B cell (primary cell): ENCODE measurements at regions not wholly inside any gene's neighbourhood (a gene's known extent, or its start where the extent isn't known, plus 50 kb on each side); places are given as distances from the start of the nearest gene placed in this dataset.

ENCODE experiments used
- ATAC-seq: fragments of 200-7000 bp; cut with Tn5 transposase; one replicate; pipeline ENCODE4 v1.10.0; 2021; ENCODE audit warnings: low read depth, mild to moderate bottlenecking, moderate number of reproducible peaks, moderate library complexity
- CTCF ChIA-PET: fragments of 350-600 bp; sonication (Branson Sonifier 250); formaldehyde crosslinking; loops from one replicate; lab custom pipeline; 2021; ENCODE audit warnings: antibody characterized with exemption, inconsistent platforms; lab: Charles Lee
- POLR2A ChIA-PET: fragments of 350-600 bp; sonication (Branson Sonifier 250); formaldehyde crosslinking; loops from one replicate; lab custom pipeline; 2021; ENCODE audit warnings: antibody characterized with exemption; lab: Charles Lee
- DNase-seq: peaks from one replicate; pipeline ENCODE4 v3.0.0; 2013
- H2AFZ ChIP-seq: 2 replicates; pipeline ENCODE4 v1.6.1; 2012; ENCODE audit warnings: mild to moderate bottlenecking, low read depth, low read length; ENCODE audit not compliant: insufficient read depth, poor library complexity, severe bottlenecking
- H3K27ac ChIP-seq, 2 donors: 1 replicate in 1 of 2; 2 replicates in 1 of 2; pipeline ENCODE4 v1.5.1; 2012 to 2013; ENCODE audit warnings: low read length in 2 of 2, mild to moderate bottlenecking in 2 of 2, moderate library complexity in 1 of 2
- H3K27me3 ChIP-seq, 4 experiments: fragments of 200-600 bp in 1 of 4; sonication (generic) in 1 of 4; replicated peaks in 1 of 4; 1 replicate in 2 of 4; 2 replicates in 2 of 4; pipeline versions ENCODE4 v1.6.1 to v1.7.0; 2013 to 2016; ENCODE audit warnings: low read length in 3 of 4, mild to moderate bottlenecking in 2 of 4, mixed read lengths in 1 of 4, moderate library complexity in 1 of 4; ENCODE audit not compliant: insufficient read depth in 4 of 4, control insufficient read depth in 3 of 4; ENCODE audit errors: control extremely low read depth in 1 of 4
- H3K36me3 ChIP-seq, 2 experiments: replicated peaks in 1 of 2; 1 replicate in 1 of 2; 2 replicates in 1 of 2; pipeline versions ENCODE4 v1.6.1 to v1.7.1; 2013; ENCODE audit warnings: low read length in 1 of 2; ENCODE audit not compliant: insufficient read depth in 2 of 2, control insufficient read depth in 1 of 2; ENCODE audit errors: control extremely low read depth in 1 of 2, extremely low read depth in 1 of 2
- H3K4me1 ChIP-seq, 2 donors: fragments of 200-600 bp in 1 of 2; sonication (generic) in 1 of 2; 1 replicate in 1 of 2; 2 replicates in 1 of 2; pipeline versions ENCODE4 v1.5.1 to v1.6.1; 2013 to 2017; ENCODE audit warnings: low read length in 2 of 2; ENCODE audit not compliant: control insufficient read depth in 2 of 2, insufficient read depth in 2 of 2
- H3K4me2 ChIP-seq: replicated peaks from 2 replicates; pipeline ENCODE3; 2012; ENCODE audit warnings: mild to moderate bottlenecking, low read depth, low read length; ENCODE audit not compliant: poor library complexity, severe bottlenecking
- H3K4me3 ChIP-seq, 5 experiments: fragments of 200-600 bp in 1 of 5; sonication (generic) in 1 of 5; 1 replicate in 3 of 5; 2 replicates in 2 of 5; pipeline versions ENCODE4 v1.5.1 to v1.7.0; 2011 to 2016; ENCODE audit warnings: low read length in 4 of 5, mild to moderate bottlenecking in 4 of 5, low read depth in 2 of 5, control low read depth in 1 of 5, moderate library complexity in 1 of 5; ENCODE audit not compliant: insufficient read depth in 1 of 5; ENCODE audit errors: control extremely low read depth in 1 of 5, extremely low read depth in 1 of 5
- H3K79me2 ChIP-seq: fragments of 200-600 bp; sonication (generic); one replicate; pipeline ENCODE4 v1.6.0; 2016; ENCODE audit warnings: low read length; ENCODE audit not compliant: control insufficient read depth, insufficient read depth
- H3K9ac ChIP-seq: fragments of 200-600 bp; sonication (generic); 2 replicates; pipeline ENCODE4 v1.6.1; 2017; ENCODE audit warnings: mild to moderate bottlenecking, low read length, moderate library complexity
- H3K9me3 ChIP-seq, 3 donors: one replicate each; pipeline versions ENCODE4 v1.6.1 to v1.7.1; 2013; ENCODE audit warnings: low read length in 2 of 3; ENCODE audit not compliant: control insufficient read depth in 2 of 3, insufficient read depth in 1 of 3; ENCODE audit errors: control extremely low read depth in 1 of 3
- H4K20me1 ChIP-seq: 2 replicates; pipeline ENCODE4 v1.6.0; 2012; ENCODE audit warnings: mild to moderate bottlenecking, low read length; ENCODE audit not compliant: insufficient read depth, control insufficient read depth, poor library complexity, severe bottlenecking
- H3K27ac Mint-ChIP-seq: one replicate; pipeline ENCODE4 v1.8.0; 2021; ENCODE audit warnings: mixed read lengths
- H3K27me3 Mint-ChIP-seq: one replicate; pipeline ENCODE4 v1.8.0; 2021; ENCODE audit warnings: mixed read lengths
- H3K4me1 Mint-ChIP-seq: one replicate; pipeline ENCODE4 v1.8.0; 2021; ENCODE audit warnings: mixed read lengths
- H3K4me3 Mint-ChIP-seq: one replicate; pipeline ENCODE4 v1.8.0; 2021; ENCODE audit warnings: mixed read lengths
- H3K9me3 Mint-ChIP-seq: one replicate; pipeline ENCODE4 v1.8.0; 2022; ENCODE audit warnings: mixed read lengths; ENCODE audit not compliant: insufficient read depth
- CTCF ChIP-seq: fragments of 200-600 bp; IDR thresholded peaks from one replicate; pipeline ENCODE4 v1.8.0; 2022; ENCODE audit warnings: antibody characterized with exemption, mild to moderate bottlenecking
- EZH2 ChIP-seq: IDR thresholded peaks from 2 replicates; pipeline ENCODE4 v1.6.1; 2012; ENCODE audit warnings: borderline replicate concordance, low read depth, mild to moderate bottlenecking, moderate library complexity, low read length; ENCODE audit not compliant: insufficient read depth, poor library complexity, severe bottlenecking
- WGBS: methylation state at CpG from one replicate; pipeline ENCODE4 v1.1.5; 2013; ENCODE audit warnings: missing lambda C conversion rate; ENCODE audit not compliant: insufficient coverage; 5-methylcytosine and 5-hydroxymethylcytosine counted together
- intact Hi-C: fragments of 100-400 bp; cut with micrococcal nuclease; formaldehyde crosslinking; loops from one replicate; pipeline ENCODE4 v1.10.0; 2022

GRCh38 chr18:75757951-75758350 is 330.4 kb upstream of the SMIM21 start:
- ATAC-seq: no peak
- POLR2A ChIA-PET: no interaction called here
- DNase-seq: no peak
- Histone ChIP-seq H3K27ac (no peak overlapping the region), H3K36me3 (no peaks in the 10 kb centered on the region), H3K4me3 (no peak overlapping the region), H3K9me3 (peaks cover 0 to 3% (median 0%) of the 10 kb centered on the region in 3 donors), H3K4me1 (no peaks in the 10 kb centered on the region), H3K79me2 (no peaks in the 10 kb centered on the region), H4K20me1 (no peaks in the 10 kb centered on the region), H2AFZ (no peak overlapping the region), H3K27me3 (no peaks in the 10 kb centered on the region), H3K4me2 (no peak overlapping the region), H3K9ac (no peak overlapping the region)
- CTCF ChIA-PET: no interaction called here
- H3K4me1 Mint-ChIP-seq: no peaks in the 10 kb centered on the region
- H3K27ac Mint-ChIP-seq: no peak overlapping the region
- TF ChIP-seq EZH2 (no peak), CTCF (no peak)
- no peak overlapping the region for H3K4me3 Mint-ChIP-seq
- no peaks in the 10 kb centered on the region for H3K27me3 Mint-ChIP-seq
- intact Hi-C loops: no loop called here
- H3K9me3 Mint-ChIP-seq: no peaks in the 10 kb centered on the region
- 68% methylated on average over 7 of the region's 7 CpGs for WGBS

DNA sequence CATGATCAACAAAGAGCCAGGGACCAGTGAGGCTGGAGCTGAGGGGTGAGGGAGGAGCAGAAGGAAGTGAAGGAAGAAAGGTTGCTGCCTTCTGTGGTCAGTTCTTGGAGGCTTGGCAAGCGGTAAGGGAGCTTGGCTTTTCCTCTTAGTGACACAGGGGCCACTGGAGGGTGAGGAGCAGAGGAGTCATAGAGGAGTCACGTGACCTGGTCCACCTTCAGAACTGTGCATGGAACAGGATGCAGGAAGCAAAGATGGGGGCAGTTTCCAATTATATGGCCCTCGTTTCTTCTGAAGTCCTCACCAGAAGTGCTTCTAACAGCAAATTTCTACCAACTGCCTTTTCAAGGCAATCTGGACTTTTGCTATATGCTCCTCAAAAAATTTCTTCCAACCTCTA is 326.9 kb upstream of the SMIM21 start:
- no peaks in the 10 kb centered on the region for H3K4me1 ChIP-seq
- no peak overlapping the region for H3K4me3 ChIP-seq
- no peak overlapping the region for H3K4me2 ChIP-seq
- Mint-ChIP-seq H3K4me3 (no peak overlapping the region), H3K9me3 (no peaks in the 10 kb centered on the region), H3K27ac (no peak overlapping the region), H3K27me3 (no peaks in the 10 kb centered on the region), H3K4me1 (no peaks in the 10 kb centered on the region)
- ATAC-seq (no peak), DNase-seq (no peak)
- H3K79me2 ChIP-seq: no peaks in the 10 kb centered on the region
- WGBS: 49% methylated on average over 3 of the region's 3 CpGs
- H3K9me3 ChIP-seq: peaks cover 0 to 3% (median 0%) of the 10 kb centered on the region in 3 donors
- H2AFZ ChIP-seq: no peak overlapping the region
- ChIA-PET POLR2A (no interaction called here), CTCF (no interaction called here)
- H3K27ac ChIP-seq: no peak overlapping the region
- no peaks in the 10 kb centered on the region for H3K36me3 ChIP-seq
- intact Hi-C loops: no loop called here
- no peaks in the 10 kb centered on the region for H4K20me1 ChIP-seq
- TF ChIP-seq CTCF (no peak), EZH2 (no peak)
- H3K27me3 ChIP-seq: no peaks in the 10 kb centered on the region
- no peak overlapping the region for H3K9ac ChIP-seq
